HG02588 (cell line): ENCODE measurements at regions not wholly inside any gene's neighbourhood (a gene's known extent, or its start where the extent isn't known, plus 50 kb on each side); places are given as distances from the start of the nearest gene placed in this dataset.
A peak's percentile ranks its signal among the peaks of the same experiment; 100 is the strongest.

Experiments used
- ATAC-seq: cut with Tn5 transposase; IDR thresholded peaks from one replicate; pipeline ENCODE4 v1.9.1; 2021; ENCODE audit warnings: mild to moderate bottlenecking, moderate library complexity; ENCODE audit not compliant: unreplicated experiment

DNA sequence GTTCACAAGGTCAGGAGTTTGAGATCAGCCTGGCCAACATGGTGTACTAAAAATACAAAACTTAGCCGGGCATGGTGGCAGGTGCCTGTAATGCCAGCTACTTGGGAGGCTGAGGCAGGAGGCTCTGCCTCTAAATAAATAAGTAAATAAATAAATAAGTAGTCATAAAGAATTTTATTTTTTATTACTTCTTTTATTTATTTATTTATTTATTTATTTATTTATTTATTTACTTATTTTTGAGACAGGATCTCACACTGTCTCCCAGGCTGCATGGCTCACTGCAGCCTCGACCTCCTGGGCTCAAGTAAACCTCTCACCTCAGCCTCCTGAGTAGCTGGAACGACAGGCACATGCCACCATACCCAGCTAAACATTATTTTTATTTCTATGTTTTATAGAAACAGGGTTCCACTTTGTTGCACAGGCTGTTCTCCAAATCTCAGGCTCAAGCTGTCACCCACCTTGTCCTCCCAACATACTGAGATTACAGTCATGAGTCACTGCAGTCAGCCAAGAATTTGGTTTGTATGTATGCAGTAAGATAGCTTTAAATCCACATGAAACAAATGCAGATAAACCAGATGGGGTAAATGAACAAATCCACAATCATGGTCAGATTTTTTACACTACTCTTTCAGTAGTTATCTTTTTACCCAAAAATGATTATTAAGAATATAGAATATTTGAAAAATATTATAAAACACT, 523.3 kb upstream of the RGS18 start:
- ATAC-seq, result no peak

DNA sequence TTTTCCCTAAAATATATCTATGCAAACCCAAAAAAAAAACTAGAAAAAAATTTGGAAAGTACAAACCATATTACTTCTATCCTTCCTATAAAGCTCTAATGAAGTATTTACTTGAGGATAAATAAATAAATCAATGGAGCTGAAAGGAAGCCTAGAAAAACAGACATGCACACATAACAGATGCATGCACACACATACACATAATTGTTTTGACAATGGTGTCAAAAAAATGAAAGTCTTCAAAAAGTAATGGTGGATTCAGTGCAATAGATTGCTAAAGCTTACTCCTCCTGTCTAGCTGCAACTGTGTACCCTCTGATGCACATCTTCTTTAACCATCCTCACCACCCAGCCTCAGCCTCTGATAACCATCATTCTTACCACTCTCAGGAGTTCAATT, 521.9 kb upstream of the RGS18 start:
- no peak for ATAC-seq

DNA sequence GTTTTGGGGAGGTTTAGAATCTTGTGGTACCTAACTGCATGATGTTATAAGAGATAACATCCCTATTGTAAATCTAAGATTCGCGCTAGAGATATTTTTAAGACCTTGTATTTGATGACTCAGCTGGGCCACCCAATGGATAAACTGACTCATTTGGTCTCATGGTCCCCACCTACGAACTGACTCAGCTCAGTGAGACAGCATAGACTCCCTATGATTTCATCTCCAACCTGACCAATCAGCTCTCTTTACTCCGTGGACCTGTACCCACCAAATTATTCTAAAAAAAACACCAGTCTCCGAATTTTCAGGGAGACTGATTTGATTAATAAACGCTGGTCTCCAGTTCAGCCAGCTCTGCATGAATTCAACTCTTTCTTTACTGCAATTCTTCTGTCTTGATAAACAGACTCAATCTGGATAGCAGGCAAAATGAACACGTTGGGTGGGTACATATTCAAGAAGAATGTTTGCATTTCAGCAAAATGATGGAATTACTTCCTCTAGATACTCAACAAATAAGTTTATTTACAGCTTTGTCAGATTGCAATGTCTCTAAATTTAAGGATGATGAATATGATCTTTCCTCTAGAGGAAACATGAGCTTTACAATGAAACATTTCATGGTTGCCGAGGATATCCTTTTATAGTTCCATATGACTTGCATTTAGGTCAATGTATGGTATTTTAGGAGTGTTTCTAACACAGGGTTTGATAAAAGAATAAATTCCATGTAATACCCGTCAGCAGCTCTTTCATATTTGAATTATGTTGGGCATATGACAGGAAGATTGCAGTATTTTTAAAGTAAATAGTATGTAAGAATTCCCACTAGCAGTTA, 516.6 kb upstream of the RGS18 start:
- no peak for ATAC-seq

DNA sequence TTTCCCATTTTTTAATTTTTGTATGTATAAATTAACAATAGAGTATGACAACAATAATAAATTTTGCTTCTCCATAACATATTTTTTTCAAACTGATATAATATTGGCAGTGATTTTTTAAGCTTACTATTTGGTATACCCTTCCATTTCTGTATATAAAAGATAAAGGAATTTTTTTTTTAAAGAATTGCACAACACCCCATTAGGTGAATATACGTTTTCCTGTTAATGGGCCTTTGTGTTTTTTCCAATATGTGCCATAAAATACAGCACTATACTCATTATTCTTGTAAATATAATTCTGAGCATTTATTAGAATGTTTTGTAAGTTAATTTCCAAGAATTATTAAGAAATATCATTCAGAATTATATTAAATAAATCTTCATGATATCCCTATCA, 515.2 kb upstream of the RGS18 start:
- no peak for ATAC-seq

DNA sequence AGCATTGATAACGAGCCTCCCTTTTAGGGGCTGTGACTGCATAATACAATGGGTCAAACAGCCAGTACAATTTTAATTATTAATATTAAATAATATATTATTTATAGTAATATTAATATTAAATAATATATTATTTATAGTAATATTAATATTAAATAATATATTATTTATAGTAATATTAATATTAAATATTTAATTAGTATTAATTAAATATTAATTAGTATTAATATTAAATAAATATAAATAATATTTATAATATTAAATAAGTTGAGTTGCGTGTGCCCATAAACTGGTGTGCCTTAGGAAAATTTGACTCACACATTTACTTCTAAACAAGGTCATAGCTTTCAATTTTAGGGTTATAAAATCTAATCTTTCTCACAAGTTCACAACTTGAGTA, 509.3 kb upstream of the RGS18 start:
- no peak for ATAC-seq

DNA sequence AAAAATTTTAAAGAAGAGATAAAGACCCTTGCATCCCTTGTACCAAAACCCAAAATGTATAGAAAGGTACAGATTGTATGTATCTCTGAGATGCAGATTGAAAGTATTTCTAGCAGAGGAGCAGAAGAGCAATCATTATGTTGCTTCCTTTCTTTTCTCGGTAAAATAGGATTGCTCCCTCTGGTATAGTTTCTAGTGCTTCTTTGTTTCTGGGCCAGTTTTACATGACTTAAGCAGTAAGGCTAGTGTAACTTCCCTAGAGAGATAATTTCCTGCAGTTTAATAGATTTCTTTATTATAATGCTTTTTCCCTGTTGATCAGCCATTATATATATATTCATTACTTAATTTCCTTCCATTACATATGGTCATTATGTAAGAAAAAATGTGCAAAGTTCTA, 496.2 kb upstream of the RGS18 start:
- ATAC-seq, result no peak

DNA sequence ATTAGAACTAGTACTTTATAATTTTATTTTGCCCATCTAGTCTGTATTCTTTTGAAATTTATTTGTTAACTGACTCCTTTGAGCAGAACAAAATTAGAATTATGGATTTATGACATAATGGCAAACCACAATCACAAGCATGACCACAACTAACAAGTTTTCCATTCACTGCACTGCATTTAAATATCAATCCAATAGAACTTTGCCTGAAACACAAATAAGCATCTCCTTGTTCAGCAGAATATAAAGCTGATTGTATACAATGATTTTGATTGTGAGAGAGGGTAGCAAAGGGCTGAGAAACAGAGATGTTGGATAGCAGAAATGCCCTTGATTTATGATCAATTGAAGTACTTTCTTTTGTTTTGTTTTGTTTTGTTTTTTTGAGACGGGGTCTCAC, 495.5 kb upstream of the RGS18 start:
- no peak for ATAC-seq

DNA sequence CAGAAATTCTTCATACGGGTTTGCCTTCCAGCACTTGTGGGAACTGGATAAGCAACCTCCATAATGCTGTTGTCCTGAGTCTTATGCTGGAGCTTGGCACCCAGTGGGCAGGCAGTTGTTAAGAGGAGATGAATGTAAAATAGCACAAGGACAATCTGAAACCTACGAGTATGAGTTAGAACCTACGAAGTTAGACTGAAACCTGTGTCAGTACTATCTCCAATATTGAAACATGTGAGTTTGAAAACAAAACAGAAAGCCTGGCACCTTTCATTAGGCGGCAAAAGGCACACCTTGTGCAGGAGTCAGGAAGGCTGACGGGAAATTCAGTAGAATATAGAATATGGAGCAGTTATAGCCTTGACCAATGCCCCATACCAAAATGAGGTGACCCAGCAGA, 489.7 kb upstream of the RGS18 start:
- ATAC-seq, result no peak

DNA sequence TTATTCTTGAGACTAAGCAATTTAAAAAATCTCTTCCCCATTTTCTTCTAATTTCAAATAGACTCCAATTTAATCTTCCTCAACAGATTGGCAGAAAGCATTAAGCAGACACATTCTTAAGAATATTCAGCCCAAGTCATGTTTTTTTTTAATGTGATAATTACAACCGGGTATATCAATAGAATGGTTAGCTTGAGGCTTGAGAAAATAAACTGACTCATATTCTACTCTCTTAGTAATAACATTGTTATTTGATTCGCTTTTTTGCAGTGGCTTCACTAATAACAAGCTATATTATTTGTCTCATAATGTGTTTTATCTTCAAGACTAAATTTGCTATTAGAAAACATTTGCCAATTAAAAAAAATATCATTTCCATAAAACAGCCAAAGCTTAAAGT, 488.6 kb upstream of the RGS18 start:
- ATAC-seq, result no peak

DNA sequence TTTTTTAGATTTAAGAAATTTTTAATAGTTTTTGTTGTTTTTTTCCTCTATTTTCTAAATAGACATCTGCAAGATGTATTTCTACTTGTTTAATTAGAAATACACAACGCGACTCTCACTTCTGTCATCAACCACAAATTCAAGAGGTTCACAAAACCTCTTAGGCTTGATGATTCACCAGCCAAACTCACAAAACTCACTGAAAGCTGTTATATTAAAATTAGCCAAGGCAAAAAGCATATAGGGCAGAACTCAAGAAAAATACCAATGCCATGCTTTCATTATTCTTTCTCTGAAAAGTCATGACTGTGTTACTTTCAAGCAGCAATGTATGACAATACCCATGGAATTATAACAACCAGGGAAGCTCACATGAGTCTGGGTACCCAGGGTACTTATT, 487.0 kb upstream of the RGS18 start:
- no peak for ATAC-seq

DNA sequence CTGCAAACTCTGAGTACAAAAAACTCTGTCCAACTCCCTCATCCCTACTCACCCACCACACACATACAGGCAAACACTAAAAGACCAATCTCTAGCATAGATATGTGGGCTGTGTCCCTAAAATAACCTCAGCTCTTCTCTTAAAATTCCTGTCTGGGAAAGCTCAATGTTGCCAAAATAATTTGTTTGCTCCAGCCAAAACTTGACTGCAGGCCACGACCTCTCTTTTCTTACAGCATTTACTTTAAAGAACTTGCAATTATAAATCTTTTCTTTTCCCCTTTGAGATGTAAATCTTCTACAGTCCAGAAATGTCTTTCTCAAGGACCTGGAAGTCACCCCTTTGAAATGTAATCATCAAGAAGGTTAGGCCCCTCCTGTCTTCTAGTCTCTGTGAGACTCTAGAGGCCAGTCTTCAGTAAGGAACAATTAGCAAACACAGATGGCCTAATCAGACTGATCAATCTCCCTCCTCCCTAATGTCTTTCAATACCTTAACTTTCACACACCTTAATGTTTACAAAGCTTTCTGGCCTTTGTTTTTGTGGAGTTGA, 483.6 kb upstream of the RGS18 start:
- no peak for ATAC-seq

DNA sequence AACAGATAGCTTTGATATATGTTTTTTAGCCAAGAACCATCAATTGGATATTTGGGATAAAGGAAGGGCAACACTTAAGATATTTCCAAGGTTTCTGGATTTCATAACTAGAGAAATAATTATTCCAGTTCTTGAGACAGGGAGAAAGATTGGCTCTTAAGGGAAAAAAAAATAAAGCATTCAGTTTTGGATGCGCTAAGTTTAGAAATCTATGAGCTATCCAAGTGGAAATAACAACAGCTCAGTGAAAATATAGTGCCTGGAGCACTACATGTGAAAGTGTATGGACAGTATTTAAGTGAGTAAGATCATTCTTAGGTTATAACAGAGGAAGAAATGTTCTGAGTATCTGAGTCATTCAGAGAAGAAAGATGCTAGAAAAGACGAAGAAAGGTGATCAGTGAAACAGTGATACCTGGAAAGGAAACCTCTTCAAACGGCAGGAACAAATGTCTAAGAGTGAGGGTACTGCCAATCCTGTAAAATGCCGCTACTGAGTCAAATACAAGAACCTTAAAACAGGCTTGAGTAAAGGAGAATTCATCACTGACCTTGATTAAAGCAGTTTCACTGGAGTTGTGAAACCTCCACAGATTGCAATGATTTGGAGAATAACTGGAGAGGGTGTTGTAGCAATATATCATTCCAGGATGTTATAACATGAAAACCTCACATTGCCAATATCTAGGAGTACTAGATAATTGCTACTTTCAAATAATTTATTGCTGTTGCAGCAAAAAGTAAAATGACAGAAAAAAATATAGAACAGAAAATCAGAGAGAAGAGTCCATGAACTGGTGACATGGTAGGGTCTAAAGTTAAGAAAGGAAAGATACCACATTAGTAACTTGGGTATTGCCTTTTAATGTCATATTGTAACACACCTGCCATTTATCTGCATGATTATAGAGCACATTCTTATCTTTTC, 482.1 kb upstream of the RGS18 start:
- ATAC-seq, result no peak

DNA sequence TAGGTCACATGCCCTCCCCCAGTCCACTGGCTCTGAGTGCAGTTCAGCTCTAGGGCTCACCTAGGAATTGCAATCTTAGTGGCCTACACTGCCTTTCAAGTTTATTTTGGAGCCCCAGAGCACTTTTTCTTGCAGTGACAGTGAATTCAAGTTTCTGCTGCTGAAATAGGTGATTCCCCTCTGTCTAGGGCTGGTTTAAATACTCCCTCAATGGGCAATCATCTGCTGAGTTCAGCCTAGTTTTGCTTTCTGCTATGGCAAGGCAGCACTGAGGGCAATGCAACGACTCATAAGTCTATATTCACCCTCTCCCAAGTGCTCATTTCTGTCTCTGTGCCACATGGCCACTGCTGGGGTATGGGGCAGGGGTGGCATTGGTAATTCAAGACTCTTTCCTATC, 472.6 kb upstream of the RGS18 start:
- ATAC-seq, result no peak

DNA sequence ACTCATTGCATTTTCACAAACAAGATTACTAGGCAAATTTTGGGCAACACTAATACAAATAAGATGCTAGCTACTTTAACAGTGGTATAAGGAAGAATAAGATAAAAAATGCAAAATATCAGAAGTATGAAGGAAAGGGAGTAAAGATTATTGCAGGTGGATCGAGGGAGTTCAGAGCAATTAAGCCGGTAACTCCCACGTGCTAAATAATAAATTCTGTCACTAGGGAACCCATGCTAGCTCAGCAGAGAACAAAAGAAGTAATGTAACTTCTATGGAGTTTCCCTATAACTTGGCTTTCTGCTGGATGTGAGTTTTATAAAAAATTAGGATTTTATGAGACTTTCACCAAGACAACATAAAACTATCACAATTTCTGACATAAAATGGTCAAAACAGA, 470.5 kb upstream of the RGS18 start:
- ATAC-seq, result no peak

DNA sequence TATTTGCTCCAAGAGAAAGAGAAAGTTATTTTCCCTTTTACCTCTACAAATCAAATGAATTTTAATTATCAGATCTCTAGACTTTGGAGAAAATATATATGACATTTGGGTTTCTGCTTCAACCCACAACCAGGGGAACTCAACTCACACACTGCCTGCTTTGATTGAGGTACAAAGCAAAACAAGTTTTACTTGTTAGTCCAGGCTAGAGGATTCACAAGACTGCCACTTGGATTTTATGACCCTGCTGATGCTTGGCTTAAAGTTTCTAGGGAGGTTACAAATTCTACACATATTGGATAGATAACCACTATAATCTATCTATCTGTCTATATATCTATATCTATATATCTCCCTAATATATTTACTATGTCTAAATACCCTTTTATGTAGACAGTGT, 467.3 kb upstream of the RGS18 start:
- ATAC-seq, result no peak

DNA sequence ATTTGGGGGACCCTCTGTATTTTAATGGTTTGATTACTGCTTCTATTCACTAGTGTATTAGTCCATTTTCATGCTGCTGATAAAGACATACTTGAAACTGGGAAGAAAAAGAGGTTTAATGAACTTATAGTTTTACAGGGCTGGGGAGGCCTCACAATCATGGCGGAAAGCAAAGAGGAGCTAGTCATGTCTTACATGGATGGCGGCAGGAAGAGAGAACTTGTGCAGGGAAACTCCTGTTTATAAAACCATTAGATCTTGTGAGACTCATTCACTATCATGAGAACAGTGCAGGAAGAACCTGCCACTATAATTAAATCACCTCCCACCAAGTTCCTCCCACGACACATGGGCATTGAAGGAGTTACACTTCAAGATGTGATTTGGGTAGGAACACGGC, 464.5 kb upstream of the RGS18 start:
- ATAC-seq, result no peak

DNA sequence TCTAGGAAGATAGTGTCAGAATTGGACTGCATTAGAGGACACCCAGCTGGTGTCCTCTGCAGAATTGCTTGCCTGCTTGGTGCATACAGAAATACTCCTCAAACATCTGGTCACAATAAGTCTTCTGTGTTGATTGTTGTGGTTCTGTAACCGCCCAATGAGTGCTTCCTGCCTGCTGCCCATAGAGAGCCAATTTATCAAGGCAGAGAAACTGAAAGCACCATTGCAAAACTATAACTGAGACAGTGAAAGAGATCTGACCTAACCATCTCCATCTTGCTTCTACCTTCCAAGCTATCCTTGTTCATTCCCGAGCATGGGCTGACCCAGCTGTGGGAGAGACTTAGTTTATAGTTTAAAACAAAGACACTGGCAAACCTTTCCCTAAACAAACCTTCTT, 462.4 kb upstream of the RGS18 start:
- peak; percentile 85 for ATAC-seq

DNA sequence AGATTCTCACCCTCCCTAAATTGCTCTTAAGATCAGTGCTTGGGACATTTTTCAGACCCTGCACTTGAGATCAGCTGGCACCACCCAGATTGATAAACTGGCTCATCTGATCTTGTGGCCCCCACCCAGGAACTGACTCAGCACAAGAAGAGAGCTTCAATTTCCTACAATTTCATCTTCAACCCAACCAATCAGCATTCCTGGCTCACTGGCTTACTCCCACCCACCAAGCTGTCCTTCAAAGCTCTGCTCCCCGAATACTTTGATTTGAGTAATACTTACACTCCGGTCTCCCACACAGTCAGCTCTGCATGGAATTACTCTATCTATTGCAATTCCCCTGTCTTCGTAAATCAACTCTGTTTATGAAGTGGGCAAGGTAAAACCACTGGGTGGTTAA, 461.9 kb upstream of the RGS18 start:
- ATAC-seq, result no peak

DNA sequence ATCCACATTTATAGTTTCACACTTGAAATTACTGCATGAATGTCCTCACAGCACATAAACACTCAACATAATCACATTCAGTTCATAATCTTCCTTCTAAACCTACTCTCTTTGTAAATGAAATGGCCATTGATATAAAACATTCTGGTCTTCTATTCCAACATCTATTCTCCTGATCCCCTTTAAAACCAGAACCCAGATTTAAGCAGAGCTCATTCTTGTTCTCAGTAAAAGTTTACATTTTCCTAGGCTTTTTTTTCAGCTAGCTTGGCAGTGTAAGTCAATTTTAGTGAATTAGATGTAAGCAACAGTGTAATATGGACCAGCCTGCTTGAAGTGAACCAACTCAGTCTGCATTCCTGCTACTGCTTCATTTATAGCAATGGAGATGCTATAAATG, 460.7 kb upstream of the RGS18 start:
- no peak for ATAC-seq

DNA sequence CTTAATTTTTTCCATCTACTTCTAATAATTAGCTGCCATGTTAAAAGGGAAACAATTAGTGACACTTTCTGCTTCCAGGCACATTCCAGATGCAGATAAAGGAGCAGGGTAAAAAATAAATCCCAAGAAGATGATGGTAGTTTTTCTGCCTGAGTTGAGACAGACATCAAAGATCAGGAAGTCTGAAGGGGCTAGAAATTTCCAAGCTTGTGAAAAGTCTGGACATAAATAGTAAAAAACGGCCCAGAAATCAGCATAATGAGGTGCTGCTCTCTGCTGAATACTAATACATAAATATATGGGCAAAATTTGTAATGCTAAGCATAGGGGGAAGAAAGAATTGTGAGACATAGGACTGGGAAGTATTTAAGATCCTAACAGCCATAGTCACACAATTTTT, 460.0 kb upstream of the RGS18 start:
- ATAC-seq, result no peak

DNA sequence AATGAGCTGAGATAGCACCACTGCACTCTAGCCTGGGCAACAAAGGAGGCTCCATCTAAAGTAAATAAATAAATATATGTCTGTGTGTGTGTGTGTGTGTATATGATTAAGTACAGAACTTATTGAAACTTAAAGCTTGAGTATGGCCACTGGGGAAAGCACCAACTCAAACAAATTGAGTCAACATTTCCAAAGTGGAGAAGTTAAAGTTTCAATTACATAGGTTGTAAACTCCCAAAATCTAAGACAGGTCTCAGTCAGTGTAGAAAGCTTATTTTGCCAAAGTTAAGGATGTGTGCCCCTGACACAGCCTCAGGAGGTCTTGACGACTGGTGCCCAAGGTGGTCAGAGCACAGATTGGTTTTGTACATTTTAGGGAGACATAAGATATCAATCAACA, 458.9 kb upstream of the RGS18 start:
- ATAC-seq, result peak; percentile 57
